ENCODE measurements at regions not wholly inside any gene's neighbourhood (a gene's known extent, or its start where the extent isn't known, plus 50 kb on each side); places are given as distances from the start of the nearest gene placed in this dataset.

DNA sequence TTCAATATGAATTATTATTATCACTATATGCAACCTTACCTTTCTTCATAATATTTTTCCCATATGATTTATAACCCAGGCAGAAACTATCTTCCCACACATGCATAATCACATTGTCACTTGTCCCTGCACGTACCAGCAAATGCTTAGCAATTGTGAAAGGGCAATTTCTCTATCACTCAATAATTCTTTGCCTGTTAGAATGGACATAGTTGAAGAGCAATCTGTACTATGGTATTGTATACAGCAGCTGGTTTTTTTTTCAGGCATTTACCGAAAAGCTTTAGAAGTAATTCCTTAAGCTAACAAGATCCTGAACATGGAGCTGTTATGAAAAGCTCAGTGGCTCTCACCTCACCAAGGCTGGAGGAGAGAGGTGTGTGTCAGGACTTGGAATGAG, 999.5 kb downstream of the TUSC7 start:
- TF ChIP-seq, protein P1, sequence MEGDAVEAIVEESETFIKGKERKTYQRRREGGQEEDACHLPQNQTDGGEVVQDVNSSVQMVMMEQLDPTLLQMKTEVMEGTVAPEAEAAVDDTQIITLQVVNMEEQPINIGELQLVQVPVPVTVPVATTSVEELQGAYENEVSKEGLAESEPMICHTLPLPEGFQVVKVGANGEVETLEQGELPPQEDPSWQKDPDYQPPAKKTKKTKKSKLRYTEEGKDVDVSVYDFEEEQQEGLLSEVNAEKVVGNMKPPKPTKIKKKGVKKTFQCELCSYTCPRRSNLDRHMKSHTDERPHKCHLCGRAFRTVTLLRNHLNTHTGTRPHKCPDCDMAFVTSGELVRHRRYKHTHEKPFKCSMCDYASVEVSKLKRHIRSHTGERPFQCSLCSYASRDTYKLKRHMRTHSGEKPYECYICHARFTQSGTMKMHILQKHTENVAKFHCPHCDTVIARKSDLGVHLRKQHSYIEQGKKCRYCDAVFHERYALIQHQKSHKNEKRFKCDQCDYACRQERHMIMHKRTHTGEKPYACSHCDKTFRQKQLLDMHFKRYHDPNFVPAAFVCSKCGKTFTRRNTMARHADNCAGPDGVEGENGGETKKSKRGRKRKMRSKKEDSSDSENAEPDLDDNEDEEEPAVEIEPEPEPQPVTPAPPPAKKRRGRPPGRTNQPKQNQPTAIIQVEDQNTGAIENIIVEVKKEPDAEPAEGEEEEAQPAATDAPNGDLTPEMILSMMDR (conservative IDR thresholded peaks at IDR 0.05; ENCODE audit: low read depth, low read length), result no peak
- DNase-seq (ENCODE audit: low read depth), result no peak

DNA sequence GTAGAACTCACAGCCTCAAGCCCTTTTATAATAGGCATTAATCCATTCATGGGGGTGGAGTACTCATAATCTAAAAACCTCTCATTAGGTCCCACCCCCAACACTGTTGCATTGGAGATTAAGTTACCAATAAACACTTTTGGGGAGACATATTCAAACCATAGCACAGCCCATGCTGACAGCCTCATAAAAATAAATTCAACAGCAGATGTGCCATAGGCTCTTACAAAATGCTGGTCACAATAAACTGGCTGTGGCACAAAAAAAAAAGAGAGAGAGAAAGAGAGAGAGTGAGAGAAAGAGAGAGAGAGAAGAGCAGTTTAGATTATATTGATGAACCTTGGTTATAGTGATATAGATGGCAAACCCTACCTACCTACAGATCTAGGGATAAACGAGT, 1000.9 kb downstream of the TUSC7 start:
- DNase-seq (ENCODE audit: low read depth), result no peak
- no peak overlapping the region for H3K4me3 ChIP-seq (ENCODE audit: low read depth, low read length)
- TF ChIP-seq, protein P1 (conservative IDR thresholded peaks at IDR 0.05; ENCODE audit: low read depth, low read length), result no peak

More for the DNA sequence above, 999.5 kb downstream of the TUSC7 start:
- no peak overlapping the region for H3K4me3 ChIP-seq (ENCODE audit: low read depth, low read length)

DNA sequence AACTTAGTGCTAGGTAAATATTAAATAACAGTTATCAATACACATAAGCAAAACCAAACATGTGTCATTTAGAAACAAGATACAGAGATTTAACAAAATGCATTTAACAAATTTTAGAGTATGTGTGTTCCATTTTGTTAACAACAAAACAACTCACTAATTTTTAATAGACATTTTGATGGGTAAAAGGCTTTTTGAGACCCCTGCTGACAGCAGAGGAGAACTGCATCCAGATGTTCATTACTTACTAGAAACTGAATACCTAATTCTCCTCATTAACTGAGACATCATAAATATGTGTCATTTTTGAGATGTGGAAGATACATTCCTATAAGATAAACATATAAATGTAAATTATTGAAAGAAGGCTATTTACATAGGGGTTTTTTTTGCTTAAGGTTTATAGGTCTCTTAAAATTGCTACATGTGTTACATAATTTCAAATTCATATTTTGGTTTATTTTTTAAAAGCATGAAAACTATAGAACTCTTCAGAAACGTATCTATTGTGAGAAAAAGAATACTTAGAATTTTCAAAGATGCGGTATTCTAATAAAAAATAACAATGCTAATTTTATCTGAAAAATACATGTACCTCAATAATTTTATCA, 1009.8 kb downstream of the TUSC7 start:
- TF ChIP-seq, protein P1 (conservative IDR thresholded peaks at IDR 0.05; ENCODE audit: low read depth, low read length), result peak; percentile 84
- H3K4me3 ChIP-seq (ENCODE audit: low read depth, low read length), result no peak overlapping the region
- peak; percentile 52 for DNase-seq (ENCODE audit: low read depth)

DNA sequence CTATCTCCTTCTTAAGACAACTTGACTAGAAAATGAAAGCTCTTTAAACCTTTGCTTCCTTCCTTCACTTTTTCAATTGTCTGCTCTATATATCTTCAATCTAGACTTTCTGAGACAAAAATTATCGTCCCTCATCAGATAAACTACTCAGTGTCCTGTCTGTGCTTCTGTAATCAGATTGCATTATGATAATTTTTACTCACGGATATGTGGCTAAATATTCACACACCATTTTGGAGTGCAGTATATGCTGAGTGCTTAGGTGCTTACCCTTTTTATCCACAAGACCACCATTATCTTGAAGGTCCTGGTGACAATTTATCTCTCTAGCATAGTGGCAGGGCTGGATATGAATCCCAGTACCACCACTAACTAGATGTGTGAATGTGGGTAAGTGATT, 1012.3 kb downstream of the TUSC7 start:
- DNase-seq (ENCODE audit: low read depth), result no peak
- no peak overlapping the region for H3K4me3 ChIP-seq (ENCODE audit: low read depth, low read length)
- TF ChIP-seq, protein P1 (conservative IDR thresholded peaks at IDR 0.05; ENCODE audit: low read depth, low read length), result no peak

DNA sequence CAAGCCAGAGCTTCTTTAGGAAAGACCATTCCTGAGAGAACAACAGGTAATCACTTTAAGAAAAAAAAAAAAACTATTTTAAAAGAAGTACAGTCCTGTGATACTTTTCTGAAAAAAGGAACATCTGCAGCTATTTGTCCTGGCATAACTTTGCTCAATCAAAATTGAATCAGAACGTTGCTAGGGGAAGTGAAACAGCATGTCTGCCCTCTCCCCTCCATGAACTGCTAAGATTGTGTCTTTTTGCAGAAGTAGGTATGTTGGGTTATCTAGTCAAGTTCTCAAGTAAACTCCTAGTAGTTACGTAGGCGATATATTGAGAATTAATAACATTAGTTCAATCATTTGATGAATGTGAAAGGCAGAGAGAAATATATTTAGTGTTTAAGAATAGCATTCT, 1013.3 kb downstream of the TUSC7 start:
- no peak overlapping the region for H3K4me3 ChIP-seq (ENCODE audit: low read depth, low read length)
- TF ChIP-seq, protein P1 (conservative IDR thresholded peaks at IDR 0.05; ENCODE audit: low read depth, low read length), result no peak
- no peak for DNase-seq (ENCODE audit: low read depth)

DNA sequence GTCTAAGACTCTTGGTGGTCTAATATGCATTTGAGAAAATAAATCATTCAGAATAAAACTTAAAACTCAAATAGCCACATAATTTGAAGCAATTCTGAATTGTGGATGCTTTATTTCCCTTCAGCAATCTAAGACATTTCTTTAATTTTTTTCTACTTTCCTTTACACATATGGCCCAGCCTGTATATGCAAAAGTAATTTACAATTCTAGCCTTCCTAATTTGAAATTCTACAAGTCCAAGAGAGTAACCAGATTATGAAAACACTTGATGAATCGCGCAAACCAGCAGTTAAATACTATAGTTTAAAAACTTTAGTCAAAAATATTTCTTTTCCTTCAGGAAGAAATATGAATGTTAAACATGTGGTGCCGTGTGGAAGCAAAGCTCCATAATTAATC, 1014.2 kb downstream of the TUSC7 start:
- no peak for DNase-seq (ENCODE audit: low read depth)
- TF ChIP-seq, protein P1 (conservative IDR thresholded peaks at IDR 0.05; ENCODE audit: low read depth, low read length), result no peak

DNA sequence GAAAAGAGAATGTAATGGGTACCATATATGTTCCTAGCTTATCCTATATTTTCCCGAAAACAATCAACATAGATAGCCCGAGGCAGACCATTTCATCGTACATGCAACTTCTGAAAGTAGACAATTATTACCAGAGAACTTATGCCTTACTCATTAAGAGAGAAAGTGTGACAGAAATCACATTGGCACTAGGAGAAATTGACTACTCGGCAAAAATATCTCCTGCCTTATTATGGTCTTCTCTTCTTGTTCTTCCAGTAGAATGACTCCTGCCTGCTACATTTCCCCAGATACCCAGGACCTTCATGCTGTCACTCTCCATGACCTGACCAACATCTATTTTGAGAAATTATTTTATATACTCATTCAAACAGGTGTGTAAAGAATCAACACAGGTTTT, 1015.7 kb downstream of the TUSC7 start:
- no peak overlapping the region for H3K4me3 ChIP-seq (ENCODE audit: low read depth, low read length)
- TF ChIP-seq, protein P1 (conservative IDR thresholded peaks at IDR 0.05; ENCODE audit: low read depth, low read length), result no peak
- DNase-seq (ENCODE audit: low read depth), result no peak

More for the DNA sequence above, 1014.2 kb downstream of the TUSC7 start:
- H3K4me3 ChIP-seq (ENCODE audit: low read depth, low read length), result no peak overlapping the region

Measured in choroid plexus epithelial cell (primary cell).